ENCODE measurements at regions not wholly inside any gene's neighbourhood (a gene's known extent, or its start where the extent isn't known, plus 50 kb on each side); places are given as distances from the start of the nearest gene placed in this dataset.

- DNase-seq (ENCODE audit: low spot score) = no peak
Measured at GRCh38 chr7:85489498-85489897, 302.6 kb upstream of the SEMA3D start.

DNA sequence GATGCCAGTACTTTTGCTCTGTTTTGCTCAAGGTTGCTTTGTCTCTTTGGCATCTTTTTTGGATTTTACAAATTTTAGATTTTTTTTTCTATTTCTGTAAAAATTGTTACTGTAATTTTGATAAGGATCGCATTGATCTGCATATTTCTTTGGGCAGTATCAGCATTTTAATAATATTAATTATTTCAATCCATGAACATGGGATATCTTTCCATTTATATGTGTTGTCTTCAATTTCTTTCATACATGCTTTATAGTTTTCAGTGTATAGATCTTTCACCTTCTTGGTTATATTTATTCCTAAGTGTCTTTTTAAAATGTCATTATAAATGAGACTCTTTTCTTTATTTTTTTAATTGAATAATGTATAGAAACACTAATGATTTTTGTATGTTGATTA lies 301.6 kb upstream of the SEMA3D start:
- DNase-seq (ENCODE audit: low spot score) = no peak

- DNase-seq (ENCODE audit: low spot score) = no peak
Measured at GRCh38 chr7:85483177-85483576, 296.3 kb upstream of the SEMA3D start.

- no peak for DNase-seq (ENCODE audit: low spot score)
Measured at GRCh38 chr7:85480666-85481065, 293.8 kb upstream of the SEMA3D start.

DNA sequence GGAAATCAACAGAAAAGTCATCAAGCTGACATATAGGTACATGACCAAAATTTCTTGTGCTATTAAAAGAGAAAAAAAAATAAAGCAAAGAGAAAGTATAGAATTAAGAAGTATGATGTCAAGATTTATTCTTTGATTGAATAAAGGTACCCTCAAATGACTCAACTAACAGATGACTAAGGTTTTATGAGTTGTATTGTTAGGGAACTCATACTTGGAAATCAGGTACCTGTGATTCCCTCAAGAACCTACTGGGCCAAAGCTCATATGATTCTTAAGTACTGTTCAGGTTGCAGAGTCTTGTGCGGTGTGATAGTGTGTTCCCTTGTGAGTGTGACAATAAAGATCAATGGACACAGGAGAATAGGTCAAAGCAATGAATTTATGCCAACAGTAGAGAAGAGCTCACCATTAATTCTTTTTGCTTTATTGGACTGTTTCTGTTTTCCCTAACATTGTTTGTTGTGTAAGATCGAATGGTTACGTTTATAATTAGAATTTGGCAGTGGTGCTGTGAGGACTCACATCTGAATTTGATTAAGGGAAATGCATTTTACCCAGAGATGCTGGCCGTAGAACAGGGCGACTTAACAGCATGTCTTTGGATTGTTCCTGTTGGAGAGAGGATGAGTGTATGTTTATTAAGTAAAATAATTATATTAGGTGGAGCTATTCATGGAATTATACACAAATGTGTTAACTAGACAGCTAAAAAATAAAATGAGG lies 293.2 kb upstream of the SEMA3D start:
- DNase-seq (ENCODE audit: low spot score) = no peak

DNA sequence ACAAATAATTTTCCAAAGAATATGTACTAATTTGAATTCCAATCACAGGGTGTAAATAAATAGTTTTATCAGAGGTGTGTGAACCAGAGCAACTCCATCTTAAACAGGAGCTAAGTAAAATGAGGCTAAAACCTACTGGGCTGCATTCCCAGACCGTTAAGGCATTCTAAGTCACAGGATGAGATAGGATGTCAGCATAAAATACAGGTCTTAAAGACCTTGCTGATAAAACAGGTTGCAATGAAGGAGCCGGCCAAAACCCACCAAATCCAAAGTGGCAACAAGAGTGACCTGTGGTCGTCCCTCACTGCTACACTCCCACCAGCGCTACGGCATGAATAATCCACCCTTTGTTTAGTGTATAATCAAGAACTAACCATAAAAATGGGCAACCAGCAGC lies 291.7 kb upstream of the SEMA3D start:
- DNase-seq (ENCODE audit: low spot score) = no peak

DNA sequence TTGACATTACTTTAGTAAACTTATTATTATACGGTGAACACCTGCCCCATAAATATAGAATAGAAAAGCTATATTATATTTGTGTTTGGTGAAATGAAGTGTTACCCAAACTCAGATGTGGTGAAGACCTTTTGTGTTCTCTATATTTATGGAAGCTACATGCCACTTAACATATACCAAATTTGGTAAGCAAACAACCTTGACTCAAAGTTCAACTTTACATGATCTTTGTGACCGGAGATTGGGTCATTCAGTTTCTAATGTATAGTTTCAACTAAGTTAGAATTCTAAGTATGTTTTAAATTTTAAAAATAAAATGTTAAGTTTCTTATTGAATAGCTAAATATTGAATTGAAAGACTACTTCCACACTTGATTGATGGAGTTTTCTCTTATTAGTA lies 288.6 kb upstream of the SEMA3D start:
- DNase-seq (ENCODE audit: low spot score) = no peak

- DNase-seq (ENCODE audit: low spot score) = no peak
Measured at GRCh38 chr7:85475071-85475470, 288.2 kb upstream of the SEMA3D start.

DNA sequence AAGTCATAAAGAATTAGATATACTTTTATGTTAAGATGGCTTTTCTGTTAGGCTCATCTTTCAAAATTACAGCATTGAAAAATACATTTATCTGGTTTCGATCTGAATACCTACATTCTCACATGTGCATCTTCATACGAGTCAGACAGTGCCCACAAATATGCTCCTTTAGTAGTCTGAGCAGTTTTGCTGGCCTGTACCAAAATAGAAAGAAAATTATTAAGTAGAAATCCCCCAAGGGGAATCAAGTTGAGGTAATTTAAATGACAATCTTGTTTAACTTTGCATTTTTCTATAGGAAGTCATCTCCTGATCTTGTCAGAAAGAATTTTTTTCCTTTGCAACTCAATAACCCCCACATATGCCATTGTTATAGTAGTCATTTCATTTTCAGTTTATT lies 287.4 kb upstream of the SEMA3D start:
- DNase-seq (ENCODE audit: low spot score) = no peak

GRCh38 chr7:85471740-85472139 lies 284.9 kb upstream of the SEMA3D start:
- no peak for DNase-seq (ENCODE audit: low spot score)

DNA sequence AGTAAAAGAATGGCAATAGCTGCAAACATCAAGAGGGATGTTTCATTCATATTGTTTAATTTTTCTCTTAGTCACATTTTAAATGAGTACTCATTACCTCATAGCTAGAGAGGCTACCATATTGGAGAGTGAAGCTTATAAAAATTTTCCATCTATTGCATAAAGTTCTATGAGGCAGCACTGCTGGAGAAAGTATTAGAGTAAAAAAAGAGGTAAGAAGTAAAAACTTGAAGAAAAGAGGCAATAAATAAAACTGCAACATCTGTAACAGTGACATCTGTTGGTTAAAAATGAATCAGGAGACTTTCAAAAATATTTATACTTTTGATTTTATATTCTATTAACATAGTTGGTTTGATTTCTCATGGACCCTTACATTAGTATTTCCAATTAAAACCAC lies 284.5 kb upstream of the SEMA3D start:
- no peak for DNase-seq (ENCODE audit: low spot score)

DNA sequence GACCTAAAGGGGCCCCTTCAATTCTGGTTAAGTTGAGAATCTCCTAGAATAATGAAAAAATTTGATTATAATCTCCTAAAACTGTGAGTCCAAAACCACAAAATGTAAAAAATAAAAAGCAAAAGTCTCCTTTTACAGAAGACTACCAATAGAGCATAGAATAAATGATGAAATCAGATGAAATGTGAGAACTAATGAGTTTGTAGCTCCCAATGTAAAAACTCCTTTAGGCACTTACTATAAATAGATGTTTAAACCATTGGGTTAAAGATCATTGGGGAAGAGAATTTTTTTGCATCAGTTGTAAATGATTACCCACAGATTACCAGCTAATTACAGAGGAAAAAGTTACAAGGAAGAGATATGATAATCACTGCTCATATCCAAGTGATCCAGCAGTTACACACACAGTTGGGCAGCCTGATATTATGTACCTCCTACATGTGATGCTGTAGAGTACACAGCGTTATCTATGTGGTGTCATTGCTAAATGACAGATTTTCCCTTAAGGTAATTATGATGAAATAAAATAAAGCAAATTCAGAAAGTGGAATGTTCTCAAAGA lies 282.7 kb upstream of the SEMA3D start:
- DNase-seq (ENCODE audit: low spot score) = no peak

DNA sequence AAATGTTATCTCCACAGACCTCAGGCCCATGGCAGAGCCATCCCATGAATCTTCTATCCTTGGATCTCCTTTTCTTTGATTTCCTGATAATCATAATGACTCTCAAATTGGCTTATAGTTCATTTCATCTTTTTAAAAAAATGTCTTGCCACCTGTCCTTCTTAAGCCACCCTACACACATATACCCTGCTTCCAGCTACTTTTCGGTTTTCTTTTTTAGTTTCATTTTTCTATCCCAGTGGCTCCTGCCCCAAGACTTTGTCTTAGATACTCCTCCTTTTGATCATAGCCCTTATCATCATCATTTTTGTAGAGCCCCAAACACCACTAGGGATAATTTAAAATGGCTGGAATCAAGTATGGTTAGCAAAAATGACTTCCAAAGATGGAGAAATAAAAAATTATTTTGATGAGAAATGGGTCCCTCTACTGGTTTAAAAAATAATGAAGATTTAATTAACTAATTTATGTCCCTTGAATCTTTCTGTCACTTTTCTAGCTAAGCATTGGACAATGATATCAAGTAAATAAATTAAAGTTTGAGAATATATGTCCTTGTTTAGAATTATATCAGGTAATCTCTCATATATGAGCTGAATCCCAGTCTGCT lies 277.3 kb upstream of the SEMA3D start:
- no peak for DNase-seq (ENCODE audit: low spot score)

DNA sequence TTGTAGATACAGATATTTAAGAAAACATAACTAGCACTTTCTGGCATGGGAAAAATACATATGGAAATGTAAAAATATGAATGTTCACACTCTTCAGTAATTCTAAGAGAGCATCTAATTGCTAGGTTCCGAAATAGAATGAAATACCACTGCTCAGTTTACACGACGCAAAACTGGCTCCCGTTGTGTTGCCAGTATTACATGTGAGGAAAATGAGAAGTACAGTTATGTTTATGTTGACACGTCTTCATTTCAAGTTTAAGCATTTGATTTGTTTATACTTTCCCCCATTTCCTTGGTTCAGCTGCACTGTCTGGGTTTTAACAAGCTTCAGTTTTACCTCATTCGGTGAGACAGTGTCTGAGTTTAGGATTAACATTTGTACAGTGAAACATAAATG lies 275.8 kb upstream of the SEMA3D start:
- DNase-seq (ENCODE audit: low spot score) = no peak

DNA sequence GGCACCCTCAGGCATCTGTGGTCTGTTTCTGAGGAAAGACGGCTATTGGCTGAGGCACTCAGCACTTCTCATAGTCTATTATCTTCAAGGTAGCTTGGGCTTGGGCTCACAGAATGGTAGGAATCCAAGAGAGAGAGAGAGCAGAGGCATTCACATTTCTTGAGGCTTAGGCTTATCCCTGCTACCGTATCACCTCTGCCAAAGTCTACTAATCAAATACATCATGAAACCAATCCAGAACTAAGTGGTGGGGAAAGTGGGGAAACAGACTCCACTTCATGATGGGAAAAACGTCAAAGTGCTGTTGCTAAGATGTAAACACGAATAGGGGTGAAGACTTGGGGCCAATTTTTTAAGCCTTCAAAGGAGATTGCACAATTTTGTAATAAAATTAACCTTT lies 271.1 kb upstream of the SEMA3D start:
- DNase-seq (ENCODE audit: low spot score) = no peak

DNA sequence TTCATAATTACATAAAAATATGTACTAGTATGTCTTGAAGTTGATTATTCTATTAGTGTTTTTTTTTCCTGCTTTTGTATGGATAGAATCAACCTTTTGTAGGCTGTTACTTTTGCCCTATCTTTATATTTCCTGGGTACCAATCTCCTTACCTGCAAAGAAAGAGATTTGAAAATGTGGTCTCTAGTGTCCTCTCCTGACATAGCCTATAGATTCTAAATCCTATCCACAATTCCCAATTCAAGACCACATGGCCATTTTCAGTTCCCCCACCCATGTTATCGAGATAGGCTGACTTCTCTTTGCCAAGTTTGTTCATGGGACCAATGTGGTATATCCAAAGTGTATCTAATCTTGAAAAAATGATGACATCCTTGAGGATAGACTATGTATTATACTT lies 269.4 kb upstream of the SEMA3D start:
- no peak for DNase-seq (ENCODE audit: low spot score)

GRCh38 chr7:85454904-85455303 lies 268.0 kb upstream of the SEMA3D start:
- DNase-seq (ENCODE audit: low spot score) = no peak

- no peak for DNase-seq (ENCODE audit: low spot score)
Measured at GRCh38 chr7:85452674-85453073, 265.8 kb upstream of the SEMA3D start.

DNA sequence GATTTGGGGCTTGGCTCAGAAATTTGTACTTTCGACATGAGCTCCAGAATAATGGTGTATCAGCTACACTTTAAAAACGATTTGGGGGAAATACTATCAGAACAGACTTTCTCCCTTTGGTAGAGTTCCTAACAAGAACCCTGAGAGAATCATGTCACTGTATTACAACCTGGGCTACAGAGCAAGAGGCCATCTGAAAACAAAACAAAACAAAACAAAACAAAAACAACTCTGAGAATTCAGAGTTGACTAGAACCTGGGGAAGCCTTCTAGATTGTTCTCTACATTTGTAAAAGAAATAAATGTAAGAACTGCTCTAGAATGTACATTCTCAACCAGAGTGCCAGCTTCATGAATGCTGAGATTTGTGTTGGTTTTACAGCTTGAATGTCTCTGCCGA lies 262.6 kb upstream of the SEMA3D start:
- no peak for DNase-seq (ENCODE audit: low spot score)

- no peak for DNase-seq (ENCODE audit: low spot score)
Measured at GRCh38 chr7:85447004-85447403, 260.1 kb upstream of the SEMA3D start.

DNA sequence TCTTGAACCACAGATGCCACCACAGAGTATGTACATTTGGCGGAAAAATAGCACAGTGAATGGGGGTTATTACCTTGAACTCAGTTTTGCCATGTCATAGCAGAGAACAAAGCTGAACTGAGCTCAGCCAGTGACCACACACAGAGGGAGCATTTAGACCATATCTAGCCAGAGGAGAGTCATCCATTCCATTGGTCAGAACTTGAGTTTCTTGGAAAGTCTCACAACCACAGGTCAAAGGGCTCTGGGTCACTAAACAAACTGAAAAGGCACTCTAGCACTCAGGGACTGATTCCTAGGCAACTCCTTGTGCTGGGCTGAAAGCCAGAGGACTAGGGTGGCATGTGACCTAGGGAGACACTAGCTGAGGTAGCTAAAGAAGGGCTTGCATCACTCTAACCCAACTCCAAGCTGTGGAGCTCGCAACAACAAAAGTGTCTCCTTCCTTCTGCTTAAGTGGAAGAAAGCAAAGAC lies 239.7 kb upstream of the SEMA3D start:
- peak; percentile 1 for DNase-seq (ENCODE audit: low spot score)

GRCh38 chr7:85424298-85424697 lies 237.4 kb upstream of the SEMA3D start:
- no peak for DNase-seq (ENCODE audit: low spot score)

DNA sequence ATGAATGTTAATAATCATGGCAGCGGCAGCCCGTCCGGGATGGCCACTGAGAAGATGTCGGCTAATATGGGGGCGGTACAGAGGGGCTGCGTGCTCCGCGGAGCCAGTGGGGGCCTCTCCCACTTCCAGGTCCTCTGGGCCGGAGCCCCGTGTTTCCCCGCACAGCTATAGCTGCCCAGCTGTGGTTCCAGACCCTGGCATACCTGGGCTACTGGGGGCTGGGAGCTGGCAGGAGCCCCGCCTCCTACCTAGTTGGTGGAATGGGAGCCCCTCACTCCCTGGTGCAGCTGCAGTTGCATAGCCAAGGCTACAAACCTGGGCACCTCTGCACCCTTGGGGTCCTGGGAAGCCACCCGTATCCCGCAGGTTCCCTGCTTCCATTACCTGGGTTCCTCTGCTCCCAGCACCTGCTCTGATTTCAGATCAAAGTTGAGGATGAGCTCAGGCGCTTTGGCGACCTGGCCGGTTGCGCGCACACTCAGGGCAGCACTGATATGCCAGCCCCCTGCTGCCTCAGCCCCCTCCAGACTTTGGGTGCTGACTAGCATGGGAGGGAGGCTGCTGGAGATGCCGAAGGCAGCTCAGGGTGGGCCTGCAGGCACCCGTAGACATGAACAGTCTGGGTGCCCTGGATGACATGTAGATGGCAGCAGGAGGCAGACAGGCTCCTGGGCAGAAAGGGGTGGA lies 236.5 kb upstream of the SEMA3D start:
- no peak for DNase-seq (ENCODE audit: low spot score)

All from globus pallidus (tissue), 1 donor.